ENCODE measurements at regions not wholly inside any gene's neighbourhood (a gene's known extent, or its start where the extent isn't known, plus 50 kb on each side); places are given as distances from the start of the nearest gene placed in this dataset.

DNA sequence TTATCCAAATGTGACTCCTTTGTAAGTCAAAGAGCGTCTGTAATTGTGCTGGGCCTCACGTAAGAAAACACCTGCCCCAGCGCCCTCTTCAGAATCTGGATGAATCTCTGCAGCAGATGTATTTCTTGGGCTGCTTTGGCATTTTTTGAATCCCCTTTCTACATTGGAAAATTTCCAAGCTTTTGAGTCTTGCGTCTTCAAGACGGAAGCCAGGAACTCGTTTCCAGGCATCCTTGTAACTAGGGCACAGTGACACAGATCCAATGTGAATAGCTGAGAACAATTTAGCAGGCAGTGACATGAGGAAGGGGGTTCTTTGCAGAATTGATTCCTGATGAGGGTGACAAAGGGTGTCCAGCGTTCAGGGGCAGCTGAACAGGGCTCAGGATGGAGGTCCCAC is 862.3 kb downstream of the TYW1 start:
- DNase-seq (no peak), ATAC-seq (no peak)
- Histone ChIP-seq H3K9me3 (no peaks in the 10 kb centered on the region), H3K4me3 (no peak overlapping the region), H3K36me3 (no peaks in the 10 kb centered on the region), H3K4me1 (no peaks in the 10 kb centered on the region), H3K27me3 (no peaks in the 10 kb centered on the region), H3K27ac (no peak overlapping the region)
- in situ Hi-C loops (cut with MboI; ENCODE audit: low sequenced_read_pairs in 4 of 4) (no loop called here), intact Hi-C loops (cut with DNase I; ENCODE audit: low total_unique reads) (no loop called here)
- TF ChIP-seq POLR2A (IDR thresholded peaks at IDR 0.05): no peak
- TF ChIP-seq, protein P1, sequence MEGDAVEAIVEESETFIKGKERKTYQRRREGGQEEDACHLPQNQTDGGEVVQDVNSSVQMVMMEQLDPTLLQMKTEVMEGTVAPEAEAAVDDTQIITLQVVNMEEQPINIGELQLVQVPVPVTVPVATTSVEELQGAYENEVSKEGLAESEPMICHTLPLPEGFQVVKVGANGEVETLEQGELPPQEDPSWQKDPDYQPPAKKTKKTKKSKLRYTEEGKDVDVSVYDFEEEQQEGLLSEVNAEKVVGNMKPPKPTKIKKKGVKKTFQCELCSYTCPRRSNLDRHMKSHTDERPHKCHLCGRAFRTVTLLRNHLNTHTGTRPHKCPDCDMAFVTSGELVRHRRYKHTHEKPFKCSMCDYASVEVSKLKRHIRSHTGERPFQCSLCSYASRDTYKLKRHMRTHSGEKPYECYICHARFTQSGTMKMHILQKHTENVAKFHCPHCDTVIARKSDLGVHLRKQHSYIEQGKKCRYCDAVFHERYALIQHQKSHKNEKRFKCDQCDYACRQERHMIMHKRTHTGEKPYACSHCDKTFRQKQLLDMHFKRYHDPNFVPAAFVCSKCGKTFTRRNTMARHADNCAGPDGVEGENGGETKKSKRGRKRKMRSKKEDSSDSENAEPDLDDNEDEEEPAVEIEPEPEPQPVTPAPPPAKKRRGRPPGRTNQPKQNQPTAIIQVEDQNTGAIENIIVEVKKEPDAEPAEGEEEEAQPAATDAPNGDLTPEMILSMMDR (IDR thresholded peaks at IDR 0.05 in 4 of 5, conservative IDR thresholded peaks at IDR 0.05 in 1 of 5): no peak

DNA sequence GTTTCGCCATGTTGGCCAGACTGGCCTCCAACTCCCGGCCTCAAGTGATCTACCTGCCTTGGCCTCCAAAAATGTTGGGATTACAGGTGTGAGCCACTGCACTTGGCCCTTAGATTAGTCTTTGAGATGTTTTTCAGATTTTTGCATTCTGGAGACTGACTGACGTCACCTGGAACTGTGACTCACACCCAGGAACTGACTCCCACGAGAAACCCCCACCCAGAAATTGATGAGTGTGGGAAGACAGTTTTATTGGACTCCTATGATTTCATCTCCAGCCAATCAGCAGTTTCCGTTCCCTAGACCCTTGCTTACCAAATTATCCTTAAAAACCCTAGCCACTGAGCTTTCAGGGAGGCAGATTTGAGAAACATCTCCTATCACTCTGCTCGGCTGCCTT is 867.3 kb downstream of the TYW1 start:
- H3K27me3 ChIP-seq: no peaks in the 10 kb centered on the region
- in situ Hi-C loops (cut with MboI; ENCODE audit: low sequenced_read_pairs in 4 of 4) (no loop called here), intact Hi-C loops (cut with DNase I; ENCODE audit: low total_unique reads) (no loop called here)
- H3K4me1 ChIP-seq: no peaks in the 10 kb centered on the region
- ATAC-seq: no peak
- H3K9me3 ChIP-seq: no peaks in the 10 kb centered on the region
- H3K27ac ChIP-seq: no peak overlapping the region
- DNase-seq: no peak
- no peak overlapping the region for H3K4me3 ChIP-seq
- no peaks in the 10 kb centered on the region for H3K36me3 ChIP-seq
- TF ChIP-seq POLR2A (IDR thresholded peaks at IDR 0.05): no peak
- TF ChIP-seq, protein P1 (IDR thresholded peaks at IDR 0.05 in 4 of 5, conservative IDR thresholded peaks at IDR 0.05 in 1 of 5): no peak

DNA sequence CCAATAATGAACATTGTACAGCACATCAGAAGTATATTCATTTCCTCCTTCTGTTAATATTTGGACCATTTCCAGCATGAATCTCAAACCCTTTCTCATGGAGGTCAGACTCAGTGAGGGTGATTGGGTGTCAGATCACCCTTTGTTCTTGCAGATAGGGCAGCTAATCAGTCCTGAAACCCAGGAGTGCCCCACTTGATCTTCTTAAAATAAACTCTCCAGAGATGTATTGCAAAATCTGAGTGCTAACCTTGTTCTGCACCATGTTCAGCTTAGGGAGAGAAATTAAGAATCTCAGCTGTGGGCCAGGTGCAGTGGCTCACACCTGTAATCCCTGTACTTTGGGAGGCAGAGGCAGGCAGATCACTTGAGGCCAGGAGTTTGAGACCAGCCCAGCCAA is 869.4 kb downstream of the TYW1 start:
- Histone ChIP-seq H3K9me3 (no peaks in the 10 kb centered on the region), H3K4me1 (no peaks in the 10 kb centered on the region), H3K27me3 (no peaks in the 10 kb centered on the region), H3K4me3 (no peak overlapping the region), H3K27ac (no peak overlapping the region), H3K36me3 (no peaks in the 10 kb centered on the region)
- in situ Hi-C loops (cut with MboI; ENCODE audit: low sequenced_read_pairs in 4 of 4) (no loop called here), intact Hi-C loops (cut with DNase I; ENCODE audit: low total_unique reads) (no loop called here)
- ATAC-seq: no peak
- no peak for DNase-seq
- TF ChIP-seq, protein P1 (IDR thresholded peaks at IDR 0.05 in 4 of 5, conservative IDR thresholded peaks at IDR 0.05 in 1 of 5): no peak
- TF ChIP-seq POLR2A (IDR thresholded peaks at IDR 0.05): no peak

DNA sequence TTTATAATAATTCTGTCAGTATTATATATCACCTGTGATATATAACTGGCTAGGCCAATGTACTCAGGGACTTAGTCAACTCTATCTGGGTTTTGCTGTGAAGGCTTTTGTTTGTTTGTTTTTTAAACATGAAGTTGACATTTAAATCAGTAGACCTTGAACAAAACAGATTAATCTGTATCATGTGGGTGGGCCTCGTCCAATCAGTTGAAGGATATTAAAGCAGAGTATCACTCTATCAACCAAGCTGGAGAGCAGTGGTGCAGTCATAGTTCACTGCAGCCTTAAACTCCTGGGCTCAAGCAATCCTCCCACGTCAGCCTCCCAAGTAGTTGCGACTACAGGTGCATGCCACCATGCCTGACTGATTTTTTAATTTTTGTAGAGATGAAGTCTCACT is 870.2 kb downstream of the TYW1 start:
- in situ Hi-C loops (cut with MboI; ENCODE audit: low sequenced_read_pairs in 4 of 4): no loop called here
- no peaks in the 10 kb centered on the region for H3K4me1 ChIP-seq
- ATAC-seq (no peak), DNase-seq (no peak)
- H3K9me3 ChIP-seq: no peaks in the 10 kb centered on the region
- H3K27ac ChIP-seq: no peak overlapping the region
- no peaks in the 10 kb centered on the region for H3K36me3 ChIP-seq
- TF ChIP-seq, protein P1 (IDR thresholded peaks at IDR 0.05 in 4 of 5, conservative IDR thresholded peaks at IDR 0.05 in 1 of 5): no peak
- TF ChIP-seq POLR2A (IDR thresholded peaks at IDR 0.05): no peak
- H3K4me3 ChIP-seq: no peak overlapping the region
- H3K27me3 ChIP-seq: no peaks in the 10 kb centered on the region
- intact Hi-C loops (cut with DNase I; ENCODE audit: low total_unique reads): no loop called here

DNA sequence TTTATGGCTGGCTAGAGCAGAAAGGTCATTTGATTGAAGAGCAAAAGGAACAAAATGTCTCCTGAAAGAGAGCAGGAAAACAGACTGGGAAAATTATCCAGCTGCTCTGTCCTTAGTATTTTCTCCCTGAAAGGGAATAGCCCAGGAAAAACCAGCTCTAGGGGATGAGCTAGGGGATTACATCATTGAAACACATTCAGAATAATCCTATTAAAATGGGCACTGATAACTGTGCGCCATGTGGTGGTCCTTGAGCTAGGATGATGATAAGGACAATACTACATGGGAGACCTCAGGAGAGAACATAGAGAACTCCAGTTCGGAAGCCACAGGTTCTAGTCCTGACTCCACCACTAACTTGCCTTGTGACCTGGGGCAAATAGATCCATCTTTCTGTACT is 873.8 kb downstream of the TYW1 start:
- DNase-seq: no peak
- Histone ChIP-seq H3K4me3 (no peak overlapping the region), H3K9me3 (no peaks in the 10 kb centered on the region), H3K27ac (no peak overlapping the region), H3K27me3 (no peaks in the 10 kb centered on the region), H3K4me1 (no peaks in the 10 kb centered on the region), H3K36me3 (no peaks in the 10 kb centered on the region)
- no peak for TF ChIP-seq POLR2A (IDR thresholded peaks at IDR 0.05)
- TF ChIP-seq, protein P1 (IDR thresholded peaks at IDR 0.05 in 4 of 5, conservative IDR thresholded peaks at IDR 0.05 in 1 of 5): no peak
- ATAC-seq: no peak
- in situ Hi-C loops (cut with MboI; ENCODE audit: low sequenced_read_pairs in 4 of 4): no loop called here
- intact Hi-C loops (cut with DNase I; ENCODE audit: low total_unique reads): no loop called here

Measured in gastrocnemius medialis (tissue), 4 donors.